ENCODE measurements at regions not wholly inside any gene's neighbourhood (a gene's known extent, or its start where the extent isn't known, plus 50 kb on each side); places are given as distances from the start of the nearest gene placed in this dataset.

DNA sequence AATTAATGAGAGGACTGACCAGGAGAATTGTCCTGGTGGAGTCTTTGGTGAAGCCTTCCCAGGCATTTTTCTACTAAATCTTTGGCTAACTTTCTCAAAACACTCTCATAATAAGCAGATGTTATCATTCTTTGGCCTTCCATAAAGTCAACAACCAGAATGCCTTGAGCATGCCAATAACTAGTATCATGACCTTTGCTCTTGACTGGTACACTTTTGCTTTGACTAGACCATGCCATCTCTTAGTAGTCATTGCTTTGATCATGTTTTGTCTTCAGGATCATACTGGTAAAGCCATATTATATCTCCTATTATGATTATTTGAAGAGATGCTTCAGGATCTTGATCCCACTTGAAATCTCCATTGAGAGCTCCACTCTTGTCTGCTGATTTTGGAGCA lies 506.9 kb downstream of the ELAVL2 start:
- Histone ChIP-seq H3K4me3 (ENCODE audit: low read depth in 1 of 2, low read length in 2 of 2) (no peak overlapping the region), H3K4me1 (ENCODE audit: control insufficient read depth in 2 of 2, insufficient read depth in 2 of 2, low read length in 1 of 2) (no peaks in the 10 kb centered on the region), H3K9me3 (ENCODE audit: control insufficient read depth in 2 of 2, insufficient read depth in 1 of 2, low read depth in 1 of 2, low read length in 1 of 2) (no peaks in the 10 kb centered on the region), H3K27ac (ENCODE audit: low read depth in 2 of 2, low read length in 1 of 2) (no peak overlapping the region), H3K27me3 (ENCODE audit: control insufficient read depth in 1 of 2, insufficient read depth in 2 of 2, low read length in 2 of 2) (no peaks in the 10 kb centered on the region), H3K36me3 (ENCODE audit: control insufficient read depth in 2 of 2, insufficient read depth in 2 of 2, low read length in 1 of 2) (no peaks in the 10 kb centered on the region)

DNA sequence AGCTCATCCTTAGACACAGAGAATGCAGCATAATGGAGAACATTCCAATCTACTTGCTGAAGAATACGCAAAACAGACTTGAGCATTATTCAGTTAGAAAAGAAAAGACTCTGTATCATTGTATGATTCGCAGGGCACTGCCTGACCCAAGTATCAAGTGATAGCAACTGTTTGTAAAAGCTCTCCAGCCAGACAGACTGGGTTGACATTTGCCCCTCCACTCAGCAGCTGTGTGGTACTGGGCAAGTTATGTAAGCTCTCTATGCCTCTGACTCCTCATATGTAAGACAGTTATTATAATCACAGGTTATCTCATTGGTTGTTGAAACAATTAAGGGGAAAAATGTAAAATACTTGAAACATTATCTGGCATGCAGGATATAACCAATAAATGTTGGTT lies 505.0 kb downstream of the ELAVL2 start:
- H3K36me3 ChIP-seq (ENCODE audit: control insufficient read depth in 2 of 2, insufficient read depth in 2 of 2, low read length in 1 of 2): no peaks in the 10 kb centered on the region
- H3K4me3 ChIP-seq (ENCODE audit: low read depth in 1 of 2, low read length in 2 of 2): no peak overlapping the region
- no peak overlapping the region for H3K27ac ChIP-seq (ENCODE audit: low read depth in 2 of 2, low read length in 1 of 2)
- no peaks in the 10 kb centered on the region for H3K27me3 ChIP-seq (ENCODE audit: control insufficient read depth in 1 of 2, insufficient read depth in 2 of 2, low read length in 2 of 2)
- no peaks in the 10 kb centered on the region for H3K9me3 ChIP-seq (ENCODE audit: control insufficient read depth in 2 of 2, insufficient read depth in 1 of 2, low read depth in 1 of 2, low read length in 1 of 2)
- no peaks in the 10 kb centered on the region for H3K4me1 ChIP-seq (ENCODE audit: control insufficient read depth in 2 of 2, insufficient read depth in 2 of 2, low read length in 1 of 2)
- WGBS, 2 donors: 69 to 73% methylated on average over 2 of the region's 2 CpGs

DNA sequence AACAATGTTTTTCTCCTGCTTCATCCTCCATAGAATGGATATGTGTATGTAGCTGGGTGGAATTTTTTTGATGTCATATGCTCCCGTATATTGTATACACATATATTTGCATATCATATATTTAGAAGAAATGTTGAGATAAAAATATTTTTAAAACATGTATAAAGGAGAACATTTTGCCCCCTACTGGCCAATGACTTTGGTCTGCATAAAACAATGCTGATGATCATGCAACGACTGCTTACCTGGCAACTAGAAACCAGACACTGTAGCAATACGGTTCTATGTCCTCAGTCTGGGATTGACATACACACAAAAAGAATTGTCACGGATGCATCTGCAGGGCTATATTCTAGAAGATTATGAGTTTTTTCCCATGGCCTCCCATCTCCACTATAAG lies 503.6 kb downstream of the ELAVL2 start:
- no peaks in the 10 kb centered on the region for H3K4me1 ChIP-seq (ENCODE audit: control insufficient read depth in 2 of 2, insufficient read depth in 2 of 2, low read length in 1 of 2)
- no peak overlapping the region for H3K27ac ChIP-seq (ENCODE audit: low read depth in 2 of 2, low read length in 1 of 2)
- no peak overlapping the region for H3K4me3 ChIP-seq (ENCODE audit: low read depth in 1 of 2, low read length in 2 of 2)
- H3K9me3 ChIP-seq (ENCODE audit: control insufficient read depth in 2 of 2, insufficient read depth in 1 of 2, low read depth in 1 of 2, low read length in 1 of 2): no peaks in the 10 kb centered on the region
- H3K36me3 ChIP-seq (ENCODE audit: control insufficient read depth in 2 of 2, insufficient read depth in 2 of 2, low read length in 1 of 2): no peaks in the 10 kb centered on the region
- WGBS, 2 donors: 70 to 74% methylated on average over 4 of the region's 4 CpGs
- H3K27me3 ChIP-seq (ENCODE audit: control insufficient read depth in 1 of 2, insufficient read depth in 2 of 2, low read length in 2 of 2): no peaks in the 10 kb centered on the region

DNA sequence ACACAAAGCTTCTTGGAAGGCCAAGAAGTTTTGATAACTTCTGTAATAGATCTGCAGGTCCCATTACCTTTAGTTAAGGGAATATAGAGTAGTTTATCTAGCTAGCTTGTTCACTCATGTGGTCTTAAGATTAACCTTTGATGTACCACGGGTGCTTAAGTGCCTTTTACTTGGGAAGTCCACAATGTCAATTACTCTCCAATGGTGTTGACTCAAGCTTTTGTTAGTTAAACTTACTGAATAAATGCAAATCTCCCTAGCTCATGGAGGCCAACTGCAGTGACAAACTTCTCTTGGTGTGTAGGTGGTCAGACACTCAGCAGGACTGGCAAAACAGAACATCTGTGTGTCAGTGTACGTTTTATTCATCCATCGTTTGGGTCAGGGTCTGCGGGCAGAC lies 501.5 kb downstream of the ELAVL2 start:
- H3K27me3 ChIP-seq (ENCODE audit: control insufficient read depth in 1 of 2, insufficient read depth in 2 of 2, low read length in 2 of 2): no peaks in the 10 kb centered on the region
- H3K4me1 ChIP-seq (ENCODE audit: control insufficient read depth in 2 of 2, insufficient read depth in 2 of 2, low read length in 1 of 2): no peaks in the 10 kb centered on the region
- WGBS, 2 donors: 67 to 77% methylated on average over 4 of the region's 4 CpGs
- H3K36me3 ChIP-seq (ENCODE audit: control insufficient read depth in 2 of 2, insufficient read depth in 2 of 2, low read length in 1 of 2): no peaks in the 10 kb centered on the region
- no peaks in the 10 kb centered on the region for H3K9me3 ChIP-seq (ENCODE audit: control insufficient read depth in 2 of 2, insufficient read depth in 1 of 2, low read depth in 1 of 2, low read length in 1 of 2)
- no peak overlapping the region for H3K4me3 ChIP-seq (ENCODE audit: low read depth in 1 of 2, low read length in 2 of 2)
- no peak overlapping the region for H3K27ac ChIP-seq (ENCODE audit: low read depth in 2 of 2, low read length in 1 of 2)

DNA sequence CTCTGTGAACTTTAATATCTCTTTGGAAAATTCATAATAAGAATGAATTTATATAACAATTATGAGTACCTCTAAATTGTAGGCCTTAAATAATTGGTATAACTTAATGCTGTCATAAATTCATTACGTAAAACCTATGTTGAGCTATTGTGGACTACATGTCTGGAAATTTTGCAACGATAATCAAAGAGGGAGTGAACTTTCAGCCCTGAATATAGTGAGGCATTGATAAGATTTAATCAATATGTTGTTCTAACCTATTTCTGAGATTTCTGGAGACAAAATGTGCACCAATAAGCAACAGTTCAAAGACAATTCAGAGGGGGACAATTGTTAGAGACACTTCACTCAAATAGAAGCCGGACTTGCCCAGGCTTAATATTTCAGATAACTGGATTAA lies 499.4 kb downstream of the ELAVL2 start:
- H3K27me3 ChIP-seq (ENCODE audit: control insufficient read depth in 1 of 2, insufficient read depth in 2 of 2, low read length in 2 of 2): no peaks in the 10 kb centered on the region
- no peaks in the 10 kb centered on the region for H3K36me3 ChIP-seq (ENCODE audit: control insufficient read depth in 2 of 2, insufficient read depth in 2 of 2, low read length in 1 of 2)
- H3K9me3 ChIP-seq (ENCODE audit: control insufficient read depth in 2 of 2, insufficient read depth in 1 of 2, low read depth in 1 of 2, low read length in 1 of 2): peaks cover 2 to 3% of the 10 kb centered on the region in 2 donors
- WGBS, 2 donors: 90 to 93% methylated on average over 3 of the region's 3 CpGs
- H3K27ac ChIP-seq (ENCODE audit: low read depth in 2 of 2, low read length in 1 of 2): no peak overlapping the region
- H3K4me1 ChIP-seq (ENCODE audit: control insufficient read depth in 2 of 2, insufficient read depth in 2 of 2, low read length in 1 of 2): no peaks in the 10 kb centered on the region
- no peak overlapping the region for H3K4me3 ChIP-seq (ENCODE audit: low read depth in 1 of 2, low read length in 2 of 2)

DNA sequence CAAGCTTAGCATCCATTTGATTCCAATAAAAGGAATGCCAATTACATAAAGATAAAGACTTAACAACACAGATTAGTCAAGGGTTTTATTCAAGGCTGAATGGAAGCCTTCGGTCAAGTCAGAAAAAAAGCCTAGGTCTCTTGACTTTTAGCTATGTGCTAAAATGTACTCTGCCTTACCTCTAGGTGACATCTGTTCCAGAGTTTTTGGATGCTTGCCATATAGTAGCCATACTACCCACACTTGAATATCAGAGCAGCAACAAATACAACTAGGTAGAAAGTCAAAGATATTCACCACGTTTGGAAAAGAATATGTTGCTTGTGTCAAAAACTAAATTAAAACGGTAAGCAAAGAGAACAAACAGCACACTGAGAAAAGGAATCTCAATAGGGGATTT lies 484.7 kb downstream of the ELAVL2 start:
- Histone ChIP-seq H3K9me3 (ENCODE audit: control insufficient read depth in 2 of 2, insufficient read depth in 1 of 2, low read depth in 1 of 2, low read length in 1 of 2) (no peaks in the 10 kb centered on the region), H3K36me3 (ENCODE audit: control insufficient read depth in 2 of 2, insufficient read depth in 2 of 2, low read length in 1 of 2) (no peaks in the 10 kb centered on the region), H3K27me3 (ENCODE audit: control insufficient read depth in 1 of 2, insufficient read depth in 2 of 2, low read length in 2 of 2) (no peaks in the 10 kb centered on the region), H3K4me1 (ENCODE audit: control insufficient read depth in 2 of 2, insufficient read depth in 2 of 2, low read length in 1 of 2) (no peaks in the 10 kb centered on the region), H3K27ac (ENCODE audit: low read depth in 2 of 2, low read length in 1 of 2) (no peak overlapping the region), H3K4me3 (ENCODE audit: low read depth in 1 of 2, low read length in 2 of 2) (no peak overlapping the region)
- 73 to 74% methylated on average over 3 of the region's 3 CpGs for WGBS, 2 donors

DNA sequence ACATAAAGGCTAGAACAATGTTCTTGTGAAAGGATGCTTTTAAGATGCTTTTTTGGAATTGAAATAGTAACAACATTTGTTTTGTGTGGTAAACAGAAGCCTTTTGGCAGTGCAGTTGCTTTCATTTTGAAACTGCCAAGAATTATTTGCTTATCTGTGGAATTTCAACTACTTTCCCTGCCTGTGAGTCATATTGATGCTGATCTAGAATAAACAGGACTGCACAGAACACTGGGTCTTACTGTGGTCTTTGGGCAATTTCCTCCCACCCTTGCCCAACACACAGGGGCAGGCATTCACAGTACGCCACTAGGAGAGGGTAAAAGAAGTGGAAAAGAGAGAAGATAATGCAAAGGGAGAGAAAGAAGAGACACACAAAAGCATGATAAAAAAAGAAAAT lies 483.7 kb downstream of the ELAVL2 start:
- Histone ChIP-seq H3K9me3 (ENCODE audit: control insufficient read depth in 2 of 2, insufficient read depth in 1 of 2, low read depth in 1 of 2, low read length in 1 of 2) (no peaks in the 10 kb centered on the region), H3K27ac (ENCODE audit: low read depth in 2 of 2, low read length in 1 of 2) (no peak overlapping the region), H3K36me3 (ENCODE audit: control insufficient read depth in 2 of 2, insufficient read depth in 2 of 2, low read length in 1 of 2) (no peaks in the 10 kb centered on the region), H3K4me3 (ENCODE audit: low read depth in 1 of 2, low read length in 2 of 2) (no peak overlapping the region), H3K27me3 (ENCODE audit: control insufficient read depth in 1 of 2, insufficient read depth in 2 of 2, low read length in 2 of 2) (no peaks in the 10 kb centered on the region), H3K4me1 (ENCODE audit: control insufficient read depth in 2 of 2, insufficient read depth in 2 of 2, low read length in 1 of 2) (no peaks in the 10 kb centered on the region)
- 38 to 49% methylated on average over 1 of the region's 1 CpG for WGBS, 2 donors

DNA sequence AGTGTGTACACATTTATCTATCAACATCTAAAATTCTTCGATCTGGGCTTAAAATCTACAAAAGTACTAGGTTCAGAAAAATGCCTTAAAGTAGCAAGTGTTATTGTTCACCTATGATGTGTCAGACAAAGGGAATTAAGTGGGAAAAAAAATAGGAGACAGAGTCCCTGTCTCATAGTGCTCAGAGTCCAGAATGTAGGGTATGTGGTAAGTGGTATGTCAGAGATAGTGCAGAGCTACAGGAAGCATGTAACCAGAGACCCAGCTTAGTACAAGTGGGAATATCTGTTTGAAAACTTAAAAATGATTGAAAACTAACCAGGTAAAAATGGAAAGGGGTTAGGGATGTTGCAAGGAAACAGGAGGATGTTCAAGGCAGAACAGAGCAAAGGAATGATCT lies 482.8 kb downstream of the ELAVL2 start:
- Histone ChIP-seq H3K36me3 (ENCODE audit: control insufficient read depth in 2 of 2, insufficient read depth in 2 of 2, low read length in 1 of 2) (no peaks in the 10 kb centered on the region), H3K4me1 (ENCODE audit: control insufficient read depth in 2 of 2, insufficient read depth in 2 of 2, low read length in 1 of 2) (no peaks in the 10 kb centered on the region), H3K4me3 (ENCODE audit: low read depth in 1 of 2, low read length in 2 of 2) (no peak overlapping the region), H3K27me3 (ENCODE audit: control insufficient read depth in 1 of 2, insufficient read depth in 2 of 2, low read length in 2 of 2) (no peaks in the 10 kb centered on the region), H3K27ac (ENCODE audit: low read depth in 2 of 2, low read length in 1 of 2) (no peak overlapping the region), H3K9me3 (ENCODE audit: control insufficient read depth in 2 of 2, insufficient read depth in 1 of 2, low read depth in 1 of 2, low read length in 1 of 2) (no peaks in the 10 kb centered on the region)
- 56 to 59% methylated on average over 1 of the region's 1 CpG for WGBS, 2 donors

DNA sequence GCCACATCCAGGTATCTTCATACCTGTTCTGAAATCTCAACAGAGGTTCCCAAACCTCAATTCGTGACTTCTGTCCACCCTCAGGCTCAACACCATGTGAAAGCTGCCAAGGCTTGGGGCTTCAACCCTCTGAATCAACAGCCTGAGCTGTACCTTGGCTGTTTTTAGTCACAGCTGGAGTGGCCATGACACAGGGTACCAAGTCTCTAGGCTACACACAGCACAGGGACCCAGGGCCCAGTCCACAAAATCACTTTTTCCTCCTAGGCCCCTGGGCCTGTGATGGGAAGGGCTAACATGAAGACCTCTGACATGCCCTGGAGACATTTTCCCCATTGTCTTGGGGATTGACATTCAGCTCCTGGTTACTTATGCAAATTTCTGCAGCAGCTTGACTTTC lies 464.9 kb downstream of the ELAVL2 start:
- no peaks in the 10 kb centered on the region for H3K27me3 ChIP-seq (ENCODE audit: control insufficient read depth in 1 of 2, insufficient read depth in 2 of 2, low read length in 2 of 2)
- H3K27ac ChIP-seq (ENCODE audit: low read depth in 2 of 2, low read length in 1 of 2): no peak overlapping the region
- H3K36me3 ChIP-seq (ENCODE audit: control insufficient read depth in 2 of 2, insufficient read depth in 2 of 2, low read length in 1 of 2): no peaks in the 10 kb centered on the region
- no peak overlapping the region for H3K4me3 ChIP-seq (ENCODE audit: low read depth in 1 of 2, low read length in 2 of 2)
- H3K9me3 ChIP-seq (ENCODE audit: control insufficient read depth in 2 of 2, insufficient read depth in 1 of 2, low read depth in 1 of 2, low read length in 1 of 2): peaks cover 2 to 4% of the 10 kb centered on the region in 2 donors
- WGBS, 2 donors: 45 to 69% methylated on average over 1 of the region's 1 CpG
- H3K4me1 ChIP-seq (ENCODE audit: control insufficient read depth in 2 of 2, insufficient read depth in 2 of 2, low read length in 1 of 2): no peaks in the 10 kb centered on the region

DNA sequence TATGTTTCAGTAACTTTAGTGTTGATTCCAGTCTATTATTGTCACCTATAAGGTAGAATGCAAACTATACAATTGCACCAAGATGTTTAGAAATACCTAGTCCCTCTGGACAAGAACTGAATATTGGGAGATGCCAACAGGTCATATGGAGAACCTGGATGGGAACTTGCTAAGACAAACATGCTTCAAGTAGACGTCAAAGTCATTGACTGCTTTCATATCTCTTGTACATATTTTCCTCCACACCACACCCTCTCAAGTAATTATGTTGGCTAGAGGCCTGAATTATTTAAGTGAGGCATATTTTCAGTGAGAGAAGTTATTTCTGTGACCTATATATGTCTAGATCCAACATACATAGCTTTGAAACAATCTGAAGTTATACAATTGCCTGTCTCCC lies 453.3 kb downstream of the ELAVL2 start:
- Histone ChIP-seq H3K36me3 (ENCODE audit: control insufficient read depth in 2 of 2, insufficient read depth in 2 of 2, low read length in 1 of 2) (no peaks in the 10 kb centered on the region), H3K4me1 (ENCODE audit: control insufficient read depth in 2 of 2, insufficient read depth in 2 of 2, low read length in 1 of 2) (no peaks in the 10 kb centered on the region), H3K27me3 (ENCODE audit: control insufficient read depth in 1 of 2, insufficient read depth in 2 of 2, low read length in 2 of 2) (no peaks in the 10 kb centered on the region), H3K27ac (ENCODE audit: low read depth in 2 of 2, low read length in 1 of 2) (no peak overlapping the region), H3K9me3 (ENCODE audit: control insufficient read depth in 2 of 2, insufficient read depth in 1 of 2, low read depth in 1 of 2, low read length in 1 of 2) (no peaks in the 10 kb centered on the region), H3K4me3 (ENCODE audit: low read depth in 1 of 2, low read length in 2 of 2) (no peak overlapping the region)
- WGBS, 2 donors: 43 to 53% methylated on average over 1 of the region's 1 CpG
